ENCODE measurements at regions not wholly inside any gene's neighbourhood (a gene's known extent, or its start where the extent isn't known, plus 50 kb on each side); places are given as distances from the start of the nearest gene placed in this dataset.

GRCh38 chr6:134379599-134379998, 61.7 kb upstream of the SGK1 start:
- no peak for DNase-seq (ENCODE audit: low read depth)
- no peak overlapping the region for H3K4me3 ChIP-seq (ENCODE audit: low read length)
- no peak for TF ChIP-seq CTCF (conservative IDR thresholded peaks at IDR 0.05; ENCODE audit: low read depth, low read length)

- no peak for TF ChIP-seq CTCF (conservative IDR thresholded peaks at IDR 0.05; ENCODE audit: low read depth, low read length)
- no peak overlapping the region for H3K4me3 ChIP-seq (ENCODE audit: low read length)
- no peak for DNase-seq (ENCODE audit: low read depth)
Measured at GRCh38 chr6:134379076-134379475, 61.2 kb upstream of the SGK1 start.

GRCh38 chr6:134378426-134378825, 60.5 kb upstream of the SGK1 start:
- no peak overlapping the region for H3K4me3 ChIP-seq (ENCODE audit: low read length)
- no peak for TF ChIP-seq CTCF (conservative IDR thresholded peaks at IDR 0.05; ENCODE audit: low read depth, low read length)
- no peak for DNase-seq (ENCODE audit: low read depth)

GRCh38 chr6:134376785-134377184, 58.9 kb upstream of the SGK1 start:
- DNase-seq (ENCODE audit: low read depth): no peak
- no peak overlapping the region for H3K4me3 ChIP-seq (ENCODE audit: low read length)
- TF ChIP-seq CTCF (conservative IDR thresholded peaks at IDR 0.05; ENCODE audit: low read depth, low read length): no peak

GRCh38 chr6:134375220-134375580, 57.3 kb upstream of the SGK1 start:
- no peak overlapping the region for H3K4me3 ChIP-seq (ENCODE audit: low read length)
- TF ChIP-seq CTCF (conservative IDR thresholded peaks at IDR 0.05; ENCODE audit: low read depth, low read length): no peak

GRCh38 chr6:134374491-134375219, 56.7 kb upstream of the SGK1 start:
- H3K4me3 ChIP-seq (ENCODE audit: low read length): no peak overlapping the region
- TF ChIP-seq CTCF (conservative IDR thresholded peaks at IDR 0.05; ENCODE audit: low read depth, low read length): no peak
- DNase-seq (ENCODE audit: low read depth): no peak

More at GRCh38 chr6:134375220-134375580, 57.3 kb upstream of the SGK1 start:
- no peak for DNase-seq (ENCODE audit: low read depth)

GRCh38 chr6:134373993-134374392, 56.1 kb upstream of the SGK1 start:
- TF ChIP-seq CTCF (conservative IDR thresholded peaks at IDR 0.05; ENCODE audit: low read depth, low read length): no peak
- no peak for DNase-seq (ENCODE audit: low read depth)
- H3K4me3 ChIP-seq (ENCODE audit: low read length): no peak overlapping the region

Measured in retinal pigment epithelial cell (primary cell).